ENCODE measurements at regions not wholly inside any gene's neighbourhood (a gene's known extent, or its start where the extent isn't known, plus 50 kb on each side); places are given as distances from the start of the nearest gene placed in this dataset.

DNA sequence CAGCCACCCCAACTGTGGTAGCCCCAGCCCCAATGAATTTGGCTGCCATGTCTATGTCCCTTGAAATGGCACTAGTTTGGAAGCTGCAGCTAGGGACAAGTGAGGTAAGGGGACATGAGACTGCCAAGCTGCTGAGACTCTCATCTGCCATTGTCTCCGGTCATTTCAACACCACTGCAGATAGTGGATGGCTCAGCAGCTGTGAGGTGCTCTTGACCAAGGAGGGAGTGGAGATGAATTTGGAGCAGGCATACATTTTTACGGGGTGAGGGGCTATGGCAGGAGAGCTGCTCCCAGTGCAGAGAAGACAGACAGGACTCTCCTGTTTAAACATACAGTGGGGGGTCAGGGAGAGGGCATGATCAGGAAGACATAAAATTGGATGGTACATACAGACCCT lies 315.5 kb upstream of the CAMK1G start:
- H3K9me3 ChIP-seq (ENCODE audit: low read length), result no peaks in the 10 kb centered on the region
- H3K4me1 ChIP-seq (ENCODE audit: insufficient read depth, low read length), result no peaks in the 10 kb centered on the region
- H3K36me3 ChIP-seq (ENCODE audit: insufficient read depth, low read length), result no peaks in the 10 kb centered on the region
- no peak overlapping the region for H2AFZ ChIP-seq (ENCODE audit: low read depth, low read length)
- H3K27me3 ChIP-seq (ENCODE audit: insufficient read depth, low read length), result no peaks in the 10 kb centered on the region
- H3K4me3 ChIP-seq (ENCODE audit: low read length), result no peak overlapping the region

DNA sequence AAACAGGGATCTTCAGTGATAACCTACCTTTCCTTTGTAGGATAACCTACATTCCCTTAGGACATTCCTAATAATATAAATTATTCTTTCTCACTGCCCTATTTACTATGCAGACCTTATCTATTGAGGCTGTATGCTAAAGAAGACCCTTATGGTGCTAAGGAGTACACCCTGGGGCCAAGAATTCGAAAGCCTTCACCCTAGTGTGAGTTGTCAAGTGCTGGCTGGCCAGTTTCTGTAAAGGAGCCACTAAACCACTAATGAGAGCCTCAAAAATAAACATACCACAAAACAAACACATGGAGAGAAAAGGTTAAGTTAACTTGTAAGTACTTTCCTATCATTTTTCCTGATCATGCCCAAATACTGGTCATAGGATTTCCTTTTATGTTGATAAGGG lies 315.0 kb upstream of the CAMK1G start:
- Histone ChIP-seq H3K36me3 (ENCODE audit: insufficient read depth, low read length) (no peaks in the 10 kb centered on the region), H2AFZ (ENCODE audit: low read depth, low read length) (no peak overlapping the region), H3K4me1 (ENCODE audit: insufficient read depth, low read length) (no peaks in the 10 kb centered on the region), H3K9me3 (ENCODE audit: low read length) (no peaks in the 10 kb centered on the region), H3K4me3 (ENCODE audit: low read length) (no peak overlapping the region), H3K27me3 (ENCODE audit: insufficient read depth, low read length) (no peaks in the 10 kb centered on the region)

GRCh38 chr1:209276321-209276720 lies 307.2 kb upstream of the CAMK1G start:
- no peak overlapping the region for H3K4me3 ChIP-seq (ENCODE audit: low read length)
- no peaks in the 10 kb centered on the region for H3K4me1 ChIP-seq (ENCODE audit: insufficient read depth, low read length)
- H3K36me3 ChIP-seq (ENCODE audit: insufficient read depth, low read length), result no peaks in the 10 kb centered on the region
- no peak overlapping the region for H2AFZ ChIP-seq (ENCODE audit: low read depth, low read length)
- H3K9me3 ChIP-seq (ENCODE audit: low read length), result no peaks in the 10 kb centered on the region
- H3K27me3 ChIP-seq (ENCODE audit: insufficient read depth, low read length), result no peaks in the 10 kb centered on the region

GRCh38 chr1:209277662-209278061 lies 305.9 kb upstream of the CAMK1G start:
- no peaks in the 10 kb centered on the region for H3K9me3 ChIP-seq (ENCODE audit: low read length)
- H2AFZ ChIP-seq (ENCODE audit: low read depth, low read length), result no peak overlapping the region
- H3K27me3 ChIP-seq (ENCODE audit: insufficient read depth, low read length), result no peaks in the 10 kb centered on the region
- no peaks in the 10 kb centered on the region for H3K4me1 ChIP-seq (ENCODE audit: insufficient read depth, low read length)
- no peaks in the 10 kb centered on the region for H3K36me3 ChIP-seq (ENCODE audit: insufficient read depth, low read length)
- H3K4me3 ChIP-seq (ENCODE audit: low read length), result no peak overlapping the region

DNA sequence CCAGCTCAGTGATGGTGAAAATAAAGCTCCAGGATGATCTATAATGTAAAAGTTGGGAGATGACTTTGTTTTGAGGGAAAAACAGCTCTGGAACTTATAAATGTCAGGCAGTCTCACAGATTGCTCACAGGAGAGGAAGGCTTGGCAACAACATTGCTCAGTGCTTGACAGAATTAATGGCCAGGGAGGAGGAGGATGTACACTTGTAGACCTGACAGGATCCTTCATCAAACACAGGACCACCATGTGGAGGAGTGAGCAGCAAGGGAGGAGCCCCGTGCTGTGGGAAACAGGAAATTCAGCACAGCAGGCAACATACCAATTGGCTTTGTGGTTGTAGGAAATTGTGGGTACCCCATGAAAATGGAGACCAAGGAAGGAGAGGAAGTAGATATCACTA lies 291.8 kb upstream of the CAMK1G start:
- H2AFZ ChIP-seq (ENCODE audit: low read depth, low read length), result no peak overlapping the region
- H3K4me3 ChIP-seq (ENCODE audit: low read length), result no peak overlapping the region
- H3K36me3 ChIP-seq (ENCODE audit: insufficient read depth, low read length), result no peaks in the 10 kb centered on the region
- H3K27me3 ChIP-seq (ENCODE audit: insufficient read depth, low read length), result no peaks in the 10 kb centered on the region
- no peaks in the 10 kb centered on the region for H3K9me3 ChIP-seq (ENCODE audit: low read length)
- H3K4me1 ChIP-seq (ENCODE audit: insufficient read depth, low read length), result no peaks in the 10 kb centered on the region

- H3K9me3 ChIP-seq (ENCODE audit: low read length), result no peaks in the 10 kb centered on the region
- H2AFZ ChIP-seq (ENCODE audit: low read depth, low read length), result no peak overlapping the region
- H3K4me3 ChIP-seq (ENCODE audit: low read length), result no peak overlapping the region
- no peaks in the 10 kb centered on the region for H3K36me3 ChIP-seq (ENCODE audit: insufficient read depth, low read length)
- H3K27me3 ChIP-seq (ENCODE audit: insufficient read depth, low read length), result no peaks in the 10 kb centered on the region
- no peaks in the 10 kb centered on the region for H3K4me1 ChIP-seq (ENCODE audit: insufficient read depth, low read length)
Observed at GRCh38 chr1:209302779-209303568, 280.5 kb upstream of the CAMK1G start.

GRCh38 chr1:209304166-209304565 lies 279.3 kb upstream of the CAMK1G start:
- H3K9me3 ChIP-seq (ENCODE audit: low read length), result no peaks in the 10 kb centered on the region
- H3K4me1 ChIP-seq (ENCODE audit: insufficient read depth, low read length), result no peaks in the 10 kb centered on the region
- H3K27me3 ChIP-seq (ENCODE audit: insufficient read depth, low read length), result no peaks in the 10 kb centered on the region
- no peaks in the 10 kb centered on the region for H3K36me3 ChIP-seq (ENCODE audit: insufficient read depth, low read length)
- H3K4me3 ChIP-seq (ENCODE audit: low read length), result no peak overlapping the region
- H2AFZ ChIP-seq (ENCODE audit: low read depth, low read length), result no peak overlapping the region

- H2AFZ ChIP-seq (ENCODE audit: low read depth, low read length), result no peak overlapping the region
- H3K9me3 ChIP-seq (ENCODE audit: low read length), result no peaks in the 10 kb centered on the region
- H3K4me1 ChIP-seq (ENCODE audit: insufficient read depth, low read length), result no peaks in the 10 kb centered on the region
- no peaks in the 10 kb centered on the region for H3K36me3 ChIP-seq (ENCODE audit: insufficient read depth, low read length)
- H3K4me3 ChIP-seq (ENCODE audit: low read length), result no peak overlapping the region
- H3K27me3 ChIP-seq (ENCODE audit: insufficient read depth, low read length), result no peaks in the 10 kb centered on the region
Observed at GRCh38 chr1:209305221-209305954, 278.1 kb upstream of the CAMK1G start.

GRCh38 chr1:209307846-209308245 lies 275.7 kb upstream of the CAMK1G start:
- no peaks in the 10 kb centered on the region for H3K36me3 ChIP-seq (ENCODE audit: insufficient read depth, low read length)
- no peak overlapping the region for H3K4me3 ChIP-seq (ENCODE audit: low read length)
- H3K4me1 ChIP-seq (ENCODE audit: insufficient read depth, low read length), result no peaks in the 10 kb centered on the region
- no peaks in the 10 kb centered on the region for H3K27me3 ChIP-seq (ENCODE audit: insufficient read depth, low read length)
- H2AFZ ChIP-seq (ENCODE audit: low read depth, low read length), result no peak overlapping the region
- no peaks in the 10 kb centered on the region for H3K9me3 ChIP-seq (ENCODE audit: low read length)

- Histone ChIP-seq H3K4me1 (ENCODE audit: insufficient read depth, low read length) (no peaks in the 10 kb centered on the region), H3K36me3 (ENCODE audit: insufficient read depth, low read length) (no peaks in the 10 kb centered on the region), H3K4me3 (ENCODE audit: low read length) (no peak overlapping the region), H3K27me3 (ENCODE audit: insufficient read depth, low read length) (no peaks in the 10 kb centered on the region), H3K9me3 (ENCODE audit: low read length) (no peaks in the 10 kb centered on the region), H2AFZ (ENCODE audit: low read depth, low read length) (no peak overlapping the region)
Observed at GRCh38 chr1:209309198-209309597, 274.3 kb upstream of the CAMK1G start.

- no peaks in the 10 kb centered on the region for H3K27me3 ChIP-seq (ENCODE audit: insufficient read depth, low read length)
- H3K9me3 ChIP-seq (ENCODE audit: low read length), result no peaks in the 10 kb centered on the region
- no peaks in the 10 kb centered on the region for H3K4me1 ChIP-seq (ENCODE audit: insufficient read depth, low read length)
- H3K4me3 ChIP-seq (ENCODE audit: low read length), result no peak overlapping the region
- H2AFZ ChIP-seq (ENCODE audit: low read depth, low read length), result no peak overlapping the region
- H3K36me3 ChIP-seq (ENCODE audit: insufficient read depth, low read length), result no peaks in the 10 kb centered on the region
Observed at GRCh38 chr1:209311770-209312169, 271.7 kb upstream of the CAMK1G start.

- Histone ChIP-seq H3K36me3 (ENCODE audit: insufficient read depth, low read length) (no peaks in the 10 kb centered on the region), H3K4me1 (ENCODE audit: insufficient read depth, low read length) (no peaks in the 10 kb centered on the region), H3K4me3 (ENCODE audit: low read length) (no peak overlapping the region), H3K9me3 (ENCODE audit: low read length) (no peaks in the 10 kb centered on the region), H2AFZ (ENCODE audit: low read depth, low read length) (no peak overlapping the region), H3K27me3 (ENCODE audit: insufficient read depth, low read length) (no peaks in the 10 kb centered on the region)
Observed at GRCh38 chr1:209316929-209317328, 266.6 kb upstream of the CAMK1G start.

DNA sequence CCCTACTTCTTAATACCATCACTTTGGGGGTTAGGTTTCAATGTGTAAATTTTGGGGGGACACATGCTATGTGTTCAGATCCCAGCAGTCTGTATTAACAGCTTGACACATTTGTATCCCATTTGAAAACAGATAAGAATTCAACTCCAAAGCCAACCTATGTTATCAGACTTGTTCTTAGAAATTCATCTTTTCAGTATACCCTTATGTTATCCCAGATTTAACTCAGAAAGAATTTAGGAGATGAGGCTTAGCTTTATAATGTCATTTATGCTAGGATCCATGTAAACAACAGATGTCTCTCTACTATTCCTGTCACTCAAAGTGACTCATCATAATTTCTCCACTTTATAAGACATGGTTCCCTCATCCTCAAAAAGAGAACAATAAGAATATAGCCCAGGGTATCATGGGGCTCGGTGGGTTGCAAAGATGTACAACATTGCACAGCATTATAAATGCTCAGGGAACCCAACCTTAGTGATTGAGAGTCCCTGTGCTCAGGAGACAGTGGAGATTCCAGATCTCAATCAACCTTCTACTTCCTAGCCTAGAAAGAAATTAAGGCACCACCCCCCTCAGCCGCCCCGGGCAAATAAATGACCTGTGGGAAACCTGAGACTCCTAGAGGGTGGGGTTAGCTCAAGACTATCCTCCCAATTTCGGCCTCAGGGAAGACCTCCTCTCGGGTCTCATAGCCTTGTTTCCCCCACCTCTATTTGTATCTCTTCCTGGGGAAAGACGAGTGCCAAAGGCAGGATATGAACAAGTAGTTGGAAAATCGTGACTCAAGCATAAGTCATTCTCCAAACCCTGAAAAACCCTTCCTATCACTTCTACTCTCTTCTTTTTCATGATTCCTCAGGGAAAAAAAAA lies 265.1 kb upstream of the CAMK1G start:
- Histone ChIP-seq H2AFZ (ENCODE audit: low read depth, low read length) (no peak overlapping the region), H3K4me1 (ENCODE audit: insufficient read depth, low read length) (no peaks in the 10 kb centered on the region), H3K36me3 (ENCODE audit: insufficient read depth, low read length) (no peaks in the 10 kb centered on the region), H3K27me3 (ENCODE audit: insufficient read depth, low read length) (no peaks in the 10 kb centered on the region), H3K4me3 (ENCODE audit: low read length) (no peak overlapping the region), H3K9me3 (ENCODE audit: low read length) (no peaks in the 10 kb centered on the region)
